Activated CD4-positive, alpha-beta memory T cell treated with anti-CD3 and anti-CD28 coated beads, Interleukin-2, amount 10 ng/mL, durations not matched to agents 7 days and 5 days (primary cell): ENCODE measurements at regions not wholly inside any gene's neighbourhood (a gene's known extent, or its start where the extent isn't known, plus 50 kb on each side); places are given as distances from the start of the nearest gene placed in this dataset.

Source experiments
- CTCF ChIA-PET: fragments of 350-600 bp; sonication (Branson Sonifier 250); formaldehyde crosslinking; loops from one replicate; lab custom pipeline; 2021; ENCODE audit warnings: antibody characterized with exemption, inconsistent platforms; lab: Charles Lee
- POLR2A ChIA-PET: fragments of 350-600 bp; sonication (Branson Sonifier 250); formaldehyde crosslinking; loops from one replicate; lab custom pipeline; 2021; ENCODE audit warnings: antibody characterized with exemption; lab: Charles Lee
- DNase-seq: peaks from one replicate; pipeline ENCODE4 v3.0.0-alpha.2; 2020
- H3K27ac Mint-ChIP-seq: one replicate; pipeline ENCODE4 v1.8.0; 2021; ENCODE audit warnings: mild to moderate bottlenecking, mixed read lengths
- H3K27me3 Mint-ChIP-seq: one replicate; pipeline ENCODE4 v1.8.0; 2021; ENCODE audit warnings: mixed read lengths
- H3K36me3 Mint-ChIP-seq: one replicate; pipeline ENCODE4 v1.8.0; 2021; ENCODE audit warnings: low read depth, mixed read lengths
- H3K4me1 Mint-ChIP-seq: one replicate; pipeline ENCODE4 v1.8.0; 2021; ENCODE audit warnings: mixed read lengths
- H3K4me3 Mint-ChIP-seq: one replicate; pipeline ENCODE4 v1.8.0; 2021; ENCODE audit warnings: mild to moderate bottlenecking, mixed read lengths
- H3K9me3 Mint-ChIP-seq: one replicate; pipeline ENCODE4 v1.8.0; 2021; ENCODE audit warnings: mixed read lengths

DNA sequence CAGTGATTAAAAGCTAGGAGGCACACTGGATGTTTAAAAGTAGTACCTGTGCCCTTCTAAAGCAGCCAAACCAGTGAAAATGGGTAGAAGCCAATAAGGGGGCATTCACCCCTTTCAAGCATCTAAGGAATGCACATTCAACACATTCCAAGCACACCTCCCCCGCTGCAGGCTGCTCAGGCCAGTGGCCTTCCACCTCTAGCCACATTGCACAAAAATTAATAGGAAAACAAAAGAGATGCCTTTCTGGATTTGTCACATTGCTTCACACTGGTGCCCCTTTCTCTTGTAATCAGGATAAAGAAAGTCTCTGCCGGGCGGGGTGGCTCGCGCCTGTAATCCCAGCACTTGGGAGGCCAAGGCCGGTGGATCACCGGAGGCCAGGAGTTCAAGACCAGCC is 834.0 kb downstream of the USP25 start:
- Mint-ChIP-seq H3K27ac (no peak overlapping the region), H3K4me3 (no peak overlapping the region), H3K9me3 (peaks cover 2% of the 10 kb centered on the region), H3K27me3 (no peaks in the 10 kb centered on the region), H3K4me1 (no peaks in the 10 kb centered on the region), H3K36me3 (no peaks in the 10 kb centered on the region)
- no peak for DNase-seq
- ChIA-PET POLR2A (no interaction called here), CTCF (no interaction called here)

DNA sequence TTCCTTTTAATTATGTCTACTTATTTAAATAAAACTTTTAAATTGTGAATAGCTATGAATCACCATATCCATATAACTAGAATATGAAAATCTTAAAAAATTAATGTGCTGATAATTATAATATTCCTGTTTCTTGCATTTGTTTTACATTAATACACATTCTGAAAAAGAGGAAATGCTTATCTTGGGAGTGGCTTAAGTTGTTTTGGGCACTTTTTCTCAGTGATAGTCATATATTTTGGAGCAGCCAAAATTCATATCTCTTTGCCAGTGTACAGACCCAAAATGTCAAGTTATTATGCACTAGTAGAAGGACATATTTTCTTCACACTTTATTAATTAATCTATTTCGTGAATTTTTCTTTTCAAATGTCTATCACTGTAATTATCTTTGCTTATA is 838.5 kb downstream of the USP25 start:
- no peaks in the 10 kb centered on the region for H3K36me3 Mint-ChIP-seq
- H3K4me1 Mint-ChIP-seq = no peaks in the 10 kb centered on the region
- no peak for DNase-seq
- peaks cover 4% of the 10 kb centered on the region for H3K9me3 Mint-ChIP-seq
- ChIA-PET CTCF (no interaction called here), POLR2A (no interaction called here)
- no peaks in the 10 kb centered on the region for H3K27me3 Mint-ChIP-seq
- no peak overlapping the region for H3K4me3 Mint-ChIP-seq
- no peak overlapping the region for H3K27ac Mint-ChIP-seq

DNA sequence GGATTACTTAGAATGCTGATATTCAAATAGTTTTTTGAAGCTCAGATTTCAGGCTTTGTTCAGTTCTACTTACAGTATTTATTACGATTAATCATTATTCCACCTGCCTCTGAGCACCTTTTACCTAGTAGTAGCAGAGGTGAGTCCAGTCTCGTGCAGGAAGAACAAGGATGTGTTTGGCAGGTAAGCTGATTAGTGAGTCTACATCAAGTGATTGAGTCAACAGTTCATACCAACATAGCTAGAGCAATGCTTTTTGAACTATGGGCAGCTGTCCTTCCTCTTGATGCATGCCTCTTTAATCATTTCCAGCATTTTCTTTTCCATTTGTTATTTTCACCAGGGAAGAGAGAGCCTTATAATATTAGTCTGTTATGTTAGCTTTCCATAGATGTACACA is 838.9 kb downstream of the USP25 start:
- CTCF ChIA-PET = no interaction called here

DNA sequence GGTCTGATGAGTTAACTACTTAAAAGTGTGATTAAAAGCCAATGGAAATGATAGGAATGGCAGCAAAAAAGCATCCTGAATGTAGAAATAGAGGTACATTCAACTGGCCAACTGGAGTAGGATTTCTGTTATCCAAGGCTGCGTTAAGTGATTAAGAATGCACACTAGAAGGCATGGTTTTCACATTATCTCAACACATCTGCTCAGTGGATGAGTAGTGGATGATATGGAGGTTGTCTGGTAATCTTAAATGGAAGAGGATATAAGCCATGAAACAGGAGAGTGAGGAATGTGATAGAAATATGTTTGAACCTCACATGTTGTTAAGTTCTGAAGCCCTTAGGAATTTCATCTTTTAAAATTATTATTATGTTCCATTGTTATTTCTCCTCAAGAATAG is 839.9 kb downstream of the USP25 start:
- ChIA-PET POLR2A (no interaction called here), CTCF (no interaction called here)
- DNase-seq = no peak
- H3K4me1 Mint-ChIP-seq = no peaks in the 10 kb centered on the region
- H3K27me3 Mint-ChIP-seq = no peaks in the 10 kb centered on the region
- H3K36me3 Mint-ChIP-seq = no peaks in the 10 kb centered on the region
- peaks cover 10% of the 10 kb centered on the region for H3K9me3 Mint-ChIP-seq
- H3K4me3 Mint-ChIP-seq = no peak overlapping the region
- no peak overlapping the region for H3K27ac Mint-ChIP-seq

More for the DNA sequence above, 838.9 kb downstream of the USP25 start:
- H3K36me3 Mint-ChIP-seq = no peaks in the 10 kb centered on the region
- DNase-seq = no peak
- no peaks in the 10 kb centered on the region for H3K27me3 Mint-ChIP-seq
- POLR2A ChIA-PET = no interaction called here
- H3K27ac Mint-ChIP-seq = no peak overlapping the region
- H3K4me3 Mint-ChIP-seq = no peak overlapping the region
- H3K9me3 Mint-ChIP-seq = peaks cover 6% of the 10 kb centered on the region
- H3K4me1 Mint-ChIP-seq = no peaks in the 10 kb centered on the region

DNA sequence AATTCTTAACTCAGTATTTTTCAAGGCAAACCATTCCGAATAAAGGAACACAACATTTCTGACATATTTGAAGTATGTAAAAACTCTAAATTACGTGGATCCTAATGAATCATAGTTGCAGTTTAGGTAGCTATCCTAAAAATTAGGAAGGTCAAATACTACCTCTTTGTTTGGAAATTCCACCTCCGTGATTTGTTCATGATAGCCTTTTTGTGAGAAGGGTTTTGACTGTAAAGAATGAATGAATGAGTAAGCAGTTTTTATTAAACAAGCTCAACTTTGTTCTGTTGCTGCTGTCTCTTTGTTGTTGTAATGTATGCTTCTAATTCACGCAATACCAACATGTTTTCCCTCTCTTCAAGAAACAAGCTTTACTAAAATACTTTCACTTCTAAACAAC is 840.4 kb downstream of the USP25 start:
- Mint-ChIP-seq H3K27me3 (no peaks in the 10 kb centered on the region), H3K9me3 (peaks cover 12% of the 10 kb centered on the region), H3K27ac (no peak overlapping the region), H3K4me1 (no peaks in the 10 kb centered on the region), H3K4me3 (no peak overlapping the region), H3K36me3 (no peaks in the 10 kb centered on the region)
- DNase-seq = no peak
- POLR2A ChIA-PET = no interaction called here
- CTCF ChIA-PET = no interaction called here

DNA sequence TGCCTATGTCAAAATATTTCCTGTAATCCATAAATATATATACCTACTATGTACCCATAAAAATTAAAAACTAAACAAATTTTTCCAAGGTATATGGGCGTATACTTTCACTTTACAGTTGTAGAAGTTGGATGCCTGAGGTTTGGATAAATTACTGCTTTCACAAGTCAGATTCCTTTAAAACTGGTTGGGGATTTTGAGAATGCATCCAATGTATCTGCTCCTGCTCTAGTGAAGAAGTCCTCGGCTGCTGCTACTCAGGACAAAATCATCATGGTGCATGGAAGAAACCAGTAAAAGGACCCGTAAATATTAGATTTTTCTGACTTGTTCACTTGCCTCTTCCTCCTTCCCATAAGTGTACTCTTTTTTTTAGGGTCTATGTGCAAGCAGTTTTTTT is 841.1 kb downstream of the USP25 start:
- Mint-ChIP-seq H3K4me3 (no peak overlapping the region), H3K4me1 (no peaks in the 10 kb centered on the region), H3K27ac (no peak overlapping the region), H3K27me3 (no peaks in the 10 kb centered on the region), H3K9me3 (peaks cover 12% of the 10 kb centered on the region), H3K36me3 (no peaks in the 10 kb centered on the region)
- ChIA-PET CTCF (no interaction called here), POLR2A (no interaction called here)
- DNase-seq = no peak

DNA sequence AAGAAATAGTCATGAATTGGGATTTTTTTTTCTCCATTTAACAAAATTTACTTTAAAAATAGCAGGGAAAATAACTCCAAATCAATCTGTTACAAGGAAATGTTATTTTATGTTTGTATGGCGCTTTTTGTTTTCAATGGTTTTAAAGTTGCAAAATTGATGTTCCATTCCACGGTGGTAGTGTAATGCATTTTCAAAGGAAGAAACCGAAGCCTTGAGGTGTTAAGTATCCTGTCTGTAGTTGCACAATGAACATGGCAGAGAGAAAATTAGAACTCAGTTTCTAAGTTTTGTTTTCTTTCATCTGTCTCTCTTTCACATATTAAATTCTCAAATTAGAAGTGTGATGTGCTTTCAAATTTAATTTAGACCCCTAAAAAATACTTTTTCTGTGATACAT is 841.8 kb downstream of the USP25 start:
- no peaks in the 10 kb centered on the region for H3K4me1 Mint-ChIP-seq
- peaks cover 12% of the 10 kb centered on the region for H3K9me3 Mint-ChIP-seq
- no peaks in the 10 kb centered on the region for H3K36me3 Mint-ChIP-seq
- POLR2A ChIA-PET = no interaction called here
- H3K27me3 Mint-ChIP-seq = no peaks in the 10 kb centered on the region
- no peak for DNase-seq
- no peak overlapping the region for H3K27ac Mint-ChIP-seq
- CTCF ChIA-PET = no interaction called here
- H3K4me3 Mint-ChIP-seq = no peak overlapping the region

DNA sequence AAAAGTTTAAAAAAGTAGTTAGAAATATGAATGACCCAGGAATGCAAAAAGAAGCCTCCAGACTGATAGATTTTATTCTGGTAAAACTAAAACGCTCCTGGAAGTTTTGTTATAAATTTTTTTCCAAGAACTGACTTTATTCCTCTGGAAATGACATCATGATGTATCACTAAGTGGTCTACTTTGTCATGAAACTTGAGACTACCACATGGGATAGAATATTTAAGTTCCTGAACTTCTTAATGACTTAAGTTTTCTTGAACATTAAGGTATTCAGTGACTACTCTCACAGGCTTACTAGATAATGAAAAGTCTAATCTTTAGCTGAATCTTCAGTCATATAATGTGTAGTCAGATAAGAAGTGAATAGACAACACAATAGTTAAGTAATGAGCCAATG is 842.2 kb downstream of the USP25 start:
- DNase-seq = no peak
- H3K4me1 Mint-ChIP-seq = no peaks in the 10 kb centered on the region
- POLR2A ChIA-PET = no interaction called here
- CTCF ChIA-PET = interaction anchor here (0.6 kb wide), 1 partner anchor 11 kb away, joined by 7 read pairs; no protein-coding TSS in a partner anchor
- H3K27me3 Mint-ChIP-seq = no peaks in the 10 kb centered on the region
- H3K4me3 Mint-ChIP-seq = no peak overlapping the region
- H3K9me3 Mint-ChIP-seq = peaks cover 12% of the 10 kb centered on the region
- H3K36me3 Mint-ChIP-seq = no peaks in the 10 kb centered on the region
- H3K27ac Mint-ChIP-seq = no peak overlapping the region

DNA sequence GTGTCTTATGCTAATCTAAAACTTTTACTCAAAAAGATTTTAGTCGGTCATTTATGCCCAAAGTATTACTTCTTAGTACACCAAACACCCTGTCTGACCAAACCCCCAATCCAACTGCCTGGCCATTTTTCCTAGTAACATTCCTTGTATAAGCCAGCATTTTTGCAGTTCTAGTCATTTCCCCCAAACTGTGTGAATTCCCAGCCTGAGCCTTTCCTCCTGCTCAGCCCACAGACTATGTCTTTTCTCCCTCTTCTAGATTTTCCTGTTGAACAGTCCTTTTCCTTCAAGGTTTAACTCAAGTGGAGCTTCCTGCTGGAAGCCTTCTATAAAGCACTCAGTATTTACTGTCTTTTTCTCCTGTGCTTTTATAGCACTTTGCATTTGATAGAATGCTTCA is 843.8 kb downstream of the USP25 start:
- Mint-ChIP-seq H3K9me3 (peaks cover 10% of the 10 kb centered on the region), H3K27ac (no peak overlapping the region), H3K4me3 (no peak overlapping the region), H3K36me3 (no peaks in the 10 kb centered on the region), H3K27me3 (no peaks in the 10 kb centered on the region), H3K4me1 (no peaks in the 10 kb centered on the region)
- CTCF ChIA-PET = no interaction called here
- POLR2A ChIA-PET = no interaction called here
- no peak for DNase-seq

DNA sequence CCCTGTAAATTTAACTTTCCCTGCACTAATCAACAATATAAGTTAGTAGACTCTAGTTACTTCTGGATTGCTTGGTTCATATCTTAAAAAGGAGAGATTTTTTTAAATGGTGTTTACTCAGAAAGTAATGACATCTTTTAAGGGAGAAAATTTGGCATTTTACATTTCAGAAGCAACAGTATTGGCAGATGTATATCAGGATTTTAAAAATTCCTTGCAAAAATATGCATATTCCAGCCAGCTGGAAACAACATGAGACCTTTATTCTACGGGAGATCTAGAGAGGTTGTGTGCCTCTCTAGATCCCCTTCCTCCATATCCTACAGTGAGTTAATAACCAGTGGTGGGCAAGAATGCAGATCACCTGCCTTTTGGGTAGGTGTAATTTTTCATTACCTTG is 848.2 kb downstream of the USP25 start:
- no peaks in the 10 kb centered on the region for H3K36me3 Mint-ChIP-seq
- no peak overlapping the region for H3K4me3 Mint-ChIP-seq
- DNase-seq = no peak
- H3K4me1 Mint-ChIP-seq = no peaks in the 10 kb centered on the region
- H3K9me3 Mint-ChIP-seq = peaks cover 8% of the 10 kb centered on the region
- ChIA-PET CTCF (no interaction called here), POLR2A (no interaction called here)
- no peak overlapping the region for H3K27ac Mint-ChIP-seq
- H3K27me3 Mint-ChIP-seq = no peaks in the 10 kb centered on the region

DNA sequence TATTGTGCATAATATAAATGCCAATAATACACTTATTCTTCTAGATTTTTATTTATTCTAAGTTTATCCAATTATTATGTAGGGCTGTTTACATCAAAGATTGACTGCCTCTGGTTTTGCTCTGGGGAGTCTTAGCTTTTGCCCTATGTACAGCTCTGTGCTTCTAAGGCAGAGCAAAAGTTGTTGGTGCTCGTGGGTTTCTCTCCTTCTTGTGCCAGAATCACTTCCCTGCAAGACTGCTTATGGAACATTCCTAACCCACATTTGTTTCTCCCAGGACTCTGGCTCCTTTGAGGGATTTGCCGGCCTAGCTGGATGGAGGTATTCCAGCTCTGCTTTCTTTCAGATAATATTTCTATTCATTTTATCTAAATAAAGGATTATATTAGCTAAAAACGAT is 849.1 kb downstream of the USP25 start:
- no peaks in the 10 kb centered on the region for H3K36me3 Mint-ChIP-seq
- H3K4me3 Mint-ChIP-seq = no peak overlapping the region
- DNase-seq = no peak
- POLR2A ChIA-PET = no interaction called here
- H3K4me1 Mint-ChIP-seq = no peaks in the 10 kb centered on the region
- peaks cover 10% of the 10 kb centered on the region for H3K9me3 Mint-ChIP-seq
- CTCF ChIA-PET = no interaction called here
- no peaks in the 10 kb centered on the region for H3K27me3 Mint-ChIP-seq
- H3K27ac Mint-ChIP-seq = no peak overlapping the region

DNA sequence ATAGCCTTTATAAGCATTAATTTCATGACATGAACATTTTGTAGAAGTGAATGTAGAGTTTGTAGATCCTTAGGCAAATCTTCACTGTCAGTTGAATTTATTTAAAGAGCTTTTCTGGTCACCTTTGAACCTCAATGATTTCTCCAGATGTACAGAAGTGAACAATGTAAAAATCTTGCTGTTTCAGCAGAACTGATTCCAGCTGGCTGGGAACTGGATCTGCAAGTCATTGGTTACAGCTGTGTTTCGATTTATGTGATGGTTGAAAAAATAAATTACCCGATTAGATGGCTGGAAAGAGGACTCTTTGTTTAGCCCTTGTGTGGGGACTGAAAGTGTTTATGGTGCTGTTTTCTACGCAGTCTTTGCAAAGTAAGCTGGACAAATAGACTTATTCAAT is 849.8 kb downstream of the USP25 start:
- H3K27me3 Mint-ChIP-seq = no peaks in the 10 kb centered on the region
- no peak for DNase-seq
- H3K4me3 Mint-ChIP-seq = no peak overlapping the region
- POLR2A ChIA-PET = no interaction called here
- no peaks in the 10 kb centered on the region for H3K36me3 Mint-ChIP-seq
- H3K9me3 Mint-ChIP-seq = peaks cover 7% of the 10 kb centered on the region
- CTCF ChIA-PET = no interaction called here
- no peak overlapping the region for H3K27ac Mint-ChIP-seq
- H3K4me1 Mint-ChIP-seq = no peaks in the 10 kb centered on the region

DNA sequence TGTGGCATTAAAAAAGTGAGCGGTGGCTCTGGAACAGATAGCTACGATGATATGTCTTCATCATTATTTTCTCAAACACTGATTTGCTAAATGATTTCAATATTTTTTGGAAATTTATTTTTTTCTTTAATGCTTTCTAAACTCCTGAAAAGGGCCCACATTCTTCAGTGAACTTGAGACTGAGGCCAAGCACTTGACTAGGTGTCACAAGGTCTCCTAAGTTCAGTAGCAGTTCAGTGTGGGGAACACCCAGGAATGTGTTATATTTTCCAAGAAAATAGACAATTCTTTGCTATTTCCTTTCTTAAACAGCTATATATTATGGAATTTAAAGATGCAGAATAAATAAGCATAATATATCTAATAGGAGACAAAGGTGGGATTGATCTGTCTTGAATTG is 850.9 kb downstream of the USP25 start:
- Mint-ChIP-seq H3K4me1 (no peaks in the 10 kb centered on the region), H3K9me3 (peaks cover 5% of the 10 kb centered on the region), H3K27me3 (no peaks in the 10 kb centered on the region), H3K4me3 (no peak overlapping the region), H3K36me3 (no peaks in the 10 kb centered on the region), H3K27ac (no peak overlapping the region)
- no peak for DNase-seq
- ChIA-PET POLR2A (no interaction called here), CTCF (no interaction called here)

DNA sequence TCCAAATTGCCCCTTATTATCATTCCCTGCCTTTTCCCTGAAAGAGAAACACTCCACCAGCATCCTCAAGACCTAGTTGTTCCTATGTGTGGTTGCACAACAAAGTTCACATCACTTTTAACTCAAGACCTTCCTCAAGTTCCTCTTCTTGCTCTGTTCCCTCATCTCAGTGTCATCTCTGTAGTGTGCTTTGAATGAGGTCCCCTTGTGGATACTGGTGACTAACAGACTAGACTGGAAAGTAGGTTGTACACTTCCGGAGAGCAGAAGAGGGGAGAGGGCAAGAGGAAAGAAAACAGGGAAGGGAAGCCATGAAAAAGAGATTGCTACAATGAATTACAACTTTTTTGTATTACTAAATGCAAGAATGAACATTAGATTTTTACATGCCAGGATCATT is 853.8 kb downstream of the USP25 start:
- H3K27ac Mint-ChIP-seq = no peak overlapping the region
- peaks cover 5% of the 10 kb centered on the region for H3K9me3 Mint-ChIP-seq
- DNase-seq = no peak
- ChIA-PET POLR2A (no interaction called here), CTCF (interaction anchor here (0.6 kb wide), 1 partner anchor 11 kb away, joined by 7 read pairs; no protein-coding TSS in a partner anchor)
- H3K4me1 Mint-ChIP-seq = no peaks in the 10 kb centered on the region
- no peak overlapping the region for H3K4me3 Mint-ChIP-seq
- H3K27me3 Mint-ChIP-seq = no peaks in the 10 kb centered on the region
- no peaks in the 10 kb centered on the region for H3K36me3 Mint-ChIP-seq

DNA sequence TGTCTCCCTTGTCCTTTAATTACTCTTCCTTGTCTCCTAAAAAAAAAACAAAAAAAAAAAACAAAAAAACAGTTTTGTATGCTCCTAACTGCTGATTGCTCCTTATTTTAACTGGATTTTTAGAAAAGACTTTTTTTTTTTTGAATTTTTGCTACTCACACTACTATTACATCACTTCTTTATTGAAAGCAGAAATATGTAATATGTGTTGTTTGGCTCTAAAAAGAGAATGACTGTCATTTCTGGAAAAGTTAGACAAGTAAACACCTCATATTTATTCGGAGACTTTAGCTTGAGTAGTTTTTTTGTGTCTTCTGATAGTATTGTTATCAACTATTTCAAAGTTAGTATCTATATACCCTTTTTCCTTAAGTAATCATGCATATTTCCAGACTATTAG is 855.0 kb downstream of the USP25 start:
- no peaks in the 10 kb centered on the region for H3K4me1 Mint-ChIP-seq
- DNase-seq = no peak
- POLR2A ChIA-PET = no interaction called here
- CTCF ChIA-PET = no interaction called here
- no peaks in the 10 kb centered on the region for H3K36me3 Mint-ChIP-seq
- no peak overlapping the region for H3K27ac Mint-ChIP-seq
- no peaks in the 10 kb centered on the region for H3K27me3 Mint-ChIP-seq
- H3K4me3 Mint-ChIP-seq = no peak overlapping the region
- H3K9me3 Mint-ChIP-seq = peaks cover 5% of the 10 kb centered on the region
